HepG2 (cell line): ENCODE measurements at regions not wholly inside any gene's neighbourhood (a gene's known extent, or its start where the extent isn't known, plus 50 kb on each side); places are given as distances from the start of the nearest gene placed in this dataset.

Experiments
- ATAC-seq: fragments of 200-7000 bp; cut with Tn5 transposase; 3 replicates; pipeline ENCODE4 v1.9.1; 2020; ENCODE audit warnings: mild to moderate bottlenecking, moderate library complexity
- BruUV-seq: library from RNA; stranded (reverse); fragments of 400-500 nt; replicated peaks from 2 replicates; lab custom pipeline; 2021; lab: Mats Ljungman, UMichigan
- CTCF ChIA-PET: fragments of 300-600 bp; formaldehyde crosslinking; extraction: SDS; loops from one replicate; lab custom pipeline; 2021; ENCODE audit warnings: low total read pairs, inconsistent platforms, low intra/inter-chr PET ratio; lab: Yijun Ruan, JAX
- POLR2A ChIA-PET: fragments of 350-600 bp; sonication (Branson Sonifier 250); formaldehyde crosslinking; loops from one replicate; lab custom pipeline; 2020; ENCODE audit warnings: antibody characterized with exemption, inconsistent platforms; lab: Yijun Ruan, JAX
- DNase-seq: peaks from one replicate; pipeline ENCODE4 v3.0.0-alpha.2; 2015; ENCODE audit warnings: low spot score
- FAIRE-seq: peaks from 3 replicates; lab custom pipeline; 2011; peaks lifted over from hg19 to GRCh38; lab: Jason Lieb, UNC
- H2AFZ ChIP-seq: one replicate; pipeline ENCODE4 v1.6.1; 2011; ENCODE audit warnings: low read length, inconsistent platforms
- H3K27ac ChIP-seq: fragments of 300-600 bp; 3 replicates; pipeline ENCODE4 v1.8.0; 2011; ENCODE audit warnings: mixed run types, mild to moderate bottlenecking, mixed read lengths, low read length, inconsistent platforms; ENCODE audit not compliant: insufficient read depth; ENCODE audit errors: extremely low read length
- H3K27me3 ChIP-seq, 2 experiments: fragments of 200-600 bp in 1 of 2; 2 replicates in 1 of 2; 3 replicates in 1 of 2; pipeline versions ENCODE4 v1.6.0 to v1.8.0; 2011; ENCODE audit warnings: low read length in 2 of 2, mild to moderate bottlenecking in 2 of 2, moderate library complexity in 2 of 2, inconsistent platforms in 1 of 2; ENCODE audit not compliant: insufficient read depth in 2 of 2, control insufficient read depth in 1 of 2
- H3K36me3 ChIP-seq, 2 experiments: fragments of 200-600 bp in 1 of 2; replicated peaks in 1 of 2; 2 replicates in 1 of 2; 3 replicates in 1 of 2; pipeline versions ENCODE4 v1.5.1 to v1.8.0; 2011; ENCODE audit warnings: low read length in 2 of 2, inconsistent platforms in 1 of 2; ENCODE audit not compliant: insufficient read depth in 2 of 2, control insufficient read depth in 1 of 2
- H3K4me1 ChIP-seq: 2 replicates; pipeline ENCODE4 v1.5.1; 2012; ENCODE audit warnings: low read length, inconsistent platforms; ENCODE audit not compliant: insufficient read depth
- H3K4me2 ChIP-seq: 2 replicates; pipeline ENCODE4 v1.6.0; 2011; ENCODE audit warnings: low read depth, low read length, inconsistent platforms
- H3K4me3 ChIP-seq, 3 experiments: fragments of 200-600 bp in 1 of 3; sonication (generic), shearing (Covaris generic) in 1 of 3; replicated peaks in 1 of 3; 2 replicates each; pipeline ENCODE4 v1.5.1; 2011 to 2016; ENCODE audit warnings: low read length in 3 of 3, inconsistent platforms in 2 of 3, low read depth in 2 of 3, mild to moderate bottlenecking in 2 of 3, control low read depth in 1 of 3, mixed read lengths in 1 of 3; ENCODE audit not compliant: insufficient read depth in 1 of 3
- H3K79me2 ChIP-seq: one replicate; pipeline ENCODE4 v1.6.1; 2011; ENCODE audit warnings: low read length, inconsistent platforms; ENCODE audit not compliant: insufficient read depth
- H3K9ac ChIP-seq: 2 replicates; pipeline ENCODE4 v1.6.0; 2011; ENCODE audit warnings: mild to moderate bottlenecking, low read depth, low read length, inconsistent platforms; ENCODE audit not compliant: insufficient read depth
- H3K9me3 ChIP-seq: 2 replicates; pipeline ENCODE4 v1.5.1; 2012; ENCODE audit warnings: mild to moderate bottlenecking, low read length
- H4K20me1 ChIP-seq: 2 replicates; pipeline ENCODE4 v1.6.0; 2011; ENCODE audit warnings: inconsistent platforms, mild to moderate bottlenecking, low read length, moderate library complexity; ENCODE audit not compliant: insufficient read depth
- RXRB ChIP-seq: IDR thresholded peaks from 2 replicates; pipeline ENCODE4 v1.6.1; 2016; ENCODE audit warnings: borderline replicate concordance, missing genetic modification reagents, missing compliant biosample characterization
- SRY ChIP-seq: sonication (generic); formaldehyde crosslinking; IDR thresholded peaks from 2 replicates; pipeline ENCODE4 v1.8.0; 2022; ENCODE audit warnings: mild to moderate bottlenecking, missing genetic modification reagents
- TCF12 ChIP-seq, 2 experiments: fragments of 450-650 bp in 1 of 2; sonication (generic) in 1 of 2; formaldehyde crosslinking in 1 of 2; IDR thresholded peaks; 2 replicates each; pipeline versions ENCODE4 v1.6.1 to v1.8.0; 2017 to 2022; ENCODE audit warnings: antibody characterized with exemption in 1 of 2, mild to moderate bottlenecking in 1 of 2, missing genetic modification reagents in 1 of 2, moderate library complexity in 1 of 2
- ZNF205 ChIP-seq: IDR thresholded peaks from 2 replicates; pipeline ENCODE4 v1.6.1; 2018; ENCODE audit warnings: missing biosample characterization, missing genetic modification reagents
- ZNF331 ChIP-seq: sonication (generic); formaldehyde crosslinking; IDR thresholded peaks from 2 replicates; pipeline ENCODE4 v1.4.0; 2020; ENCODE audit warnings: missing genetic modification reagents
- WGBS: methylation state at CpG from one replicate; pipeline ENCODE4 v1.1.6; 2017; ENCODE audit warnings: low lambda C conversion rate; 5-methylcytosine and 5-hydroxymethylcytosine counted together
- in situ Hi-C: cut with HindIII; loops from 2 replicates; pipeline ENCODE4 v1.10.0; 2017; ENCODE audit warnings: low pct_unique_long_range_greater_than_20kb; ENCODE audit not compliant: extremely low pct_ligation_motif_present
- intact Hi-C: fragments of 100-400 bp; cut with micrococcal nuclease; formaldehyde crosslinking; loops from one replicate; pipeline ENCODE4 v1.10.0; 2022; ENCODE audit not compliant: unreplicated experiment
- TF ChIP-seq, protein P1 (sequence below): IDR thresholded peaks from 2 replicates; pipeline ENCODE4 v1.6.1; 2016; ENCODE audit warnings: missing biosample characterization, missing genetic modification reagents, low read depth
- TF ChIP-seq, protein P2 (sequence below): sonication (generic); formaldehyde crosslinking; conservative IDR thresholded peaks from 2 replicates; pipeline ENCODE4 v1.4.0; 2020; ENCODE audit warnings: missing genetic modification reagents
- TF ChIP-seq, protein P3 (sequence below): sonication (generic); formaldehyde crosslinking; IDR thresholded peaks from 2 replicates; pipeline ENCODE4 v1.4.0; 2020; ENCODE audit warnings: missing genetic modification reagents

DNA sequence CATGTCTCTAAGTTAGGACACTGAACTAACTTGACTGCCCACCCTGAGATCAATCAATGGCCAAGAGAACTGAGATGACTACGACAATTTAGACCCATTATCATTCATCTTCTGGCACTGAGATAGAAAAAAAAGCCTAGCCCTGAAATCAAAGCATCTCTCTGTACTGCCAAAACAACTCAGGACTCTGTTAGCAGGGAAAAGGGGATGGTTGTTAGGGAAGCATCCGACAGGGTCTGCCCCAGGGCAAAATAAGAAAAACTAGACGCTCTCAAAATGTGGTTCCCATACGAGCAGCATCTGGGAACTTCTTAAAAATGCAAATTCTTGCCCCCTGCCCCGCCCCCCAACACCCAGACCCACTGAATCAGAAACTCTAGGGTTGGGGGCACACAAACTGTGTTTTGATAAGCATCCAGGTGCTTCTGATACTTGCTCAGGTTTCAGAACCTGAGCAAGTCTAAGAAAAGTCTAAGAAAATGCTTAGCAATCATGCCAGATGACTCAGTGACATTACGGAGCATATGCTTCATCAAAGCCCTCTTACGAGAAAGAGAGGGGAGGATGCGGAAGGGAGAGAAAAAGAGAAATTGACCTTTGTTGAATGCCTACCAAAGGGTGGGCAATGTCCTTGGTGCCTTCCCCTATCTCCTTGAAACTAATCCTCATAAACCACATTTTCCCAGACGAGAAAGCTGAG is 172.8 kb upstream of the HES1 start:
- Histone ChIP-seq H3K4me1 (no peaks in the 10 kb centered on the region), H3K79me2 (no peaks in the 10 kb centered on the region), H3K9ac (no peak overlapping the region), H3K4me2 (no peak overlapping the region), H3K9me3 (no peaks in the 10 kb centered on the region), H2AFZ (no peak overlapping the region), H4K20me1 (no peaks in the 10 kb centered on the region), H3K27me3 (peaks cover 0 to 22% of the 10 kb centered on the region in 2 experiments; a peak in 3 of 5 replicates), H3K27ac (no peak overlapping the region), H3K36me3 (no peaks in the 10 kb centered on the region), H3K4me3 (no peak overlapping the region)
- no TSS peak for BruUV-seq
- no peak for DNase-seq
- in situ Hi-C loops = no loop called here
- WGBS = 24% methylated on average over 9 of the region's 9 CpGs
- no peak for ATAC-seq
- POLR2A ChIA-PET = no interaction called here
- CTCF ChIA-PET = no interaction called here
- no peak for FAIRE-seq
- no peak for TF ChIP-seq TCF12 (IDR thresholded peaks at IDR 0.05)
- TF ChIP-seq TCF12 (CRISPR knock-in tag; IDR thresholded peaks at IDR 0.05) = no peak
- TF ChIP-seq RXRB (CRISPR knock-in tag) = no peak
- no peak for TF ChIP-seq ZNF205
- TF ChIP-seq SRY (CRISPR knock-in tag) = no peak
- intact Hi-C loops = no loop called here

DNA sequence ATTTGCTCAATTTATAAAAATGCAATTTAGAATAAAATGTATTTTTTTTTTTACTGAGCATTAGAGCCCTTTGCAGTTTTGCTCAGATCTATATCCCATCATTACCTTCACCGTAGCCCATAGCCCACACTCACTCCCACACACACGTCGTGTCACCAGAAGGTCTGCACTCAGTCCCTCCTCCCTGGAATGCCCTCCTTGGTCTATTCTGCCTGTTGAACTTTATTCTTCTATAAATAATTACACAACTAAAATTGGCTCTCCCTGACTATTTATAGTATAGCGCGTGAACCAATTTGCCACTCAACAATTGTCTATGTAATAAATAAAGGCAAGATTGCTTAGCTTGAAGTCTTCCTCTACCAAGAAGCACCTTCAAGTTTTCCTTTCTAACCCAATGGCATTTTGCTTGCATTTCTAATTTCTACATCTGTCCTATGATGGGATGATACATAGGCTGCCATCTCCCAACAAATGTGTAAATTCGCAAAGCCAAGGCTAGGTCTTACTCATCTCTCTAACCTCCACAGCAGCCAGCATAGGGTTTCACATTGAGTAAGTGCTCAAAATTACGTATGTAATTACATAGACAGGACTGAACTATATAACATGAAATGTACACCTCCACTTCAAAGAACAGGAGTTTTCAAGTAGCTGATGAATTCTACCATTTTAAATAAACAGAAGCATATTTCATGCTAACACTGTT is 172.0 kb upstream of the HES1 start:
- Histone ChIP-seq H3K4me1 (no peaks in the 10 kb centered on the region), H3K27ac (no peak overlapping the region), H3K27me3 (peaks cover 0 to 20% of the 10 kb centered on the region in 2 experiments; a peak in 3 of 5 replicates), H3K9ac (no peak overlapping the region), H3K36me3 (no peaks in the 10 kb centered on the region), H3K4me3 (no peak overlapping the region), H3K79me2 (no peaks in the 10 kb centered on the region), H3K4me2 (no peak overlapping the region), H2AFZ (no peak overlapping the region), H3K9me3 (no peaks in the 10 kb centered on the region), H4K20me1 (no peaks in the 10 kb centered on the region)
- FAIRE-seq = no peak
- DNase-seq = no peak
- BruUV-seq = no TSS peak
- intact Hi-C loops (no loop called here), in situ Hi-C loops (no loop called here)
- no peak for ATAC-seq
- POLR2A ChIA-PET = no interaction called here
- 61% methylated on average over 7 of the region's 7 CpGs for WGBS
- CTCF ChIA-PET = no interaction called here
- TF ChIP-seq, protein P1, sequence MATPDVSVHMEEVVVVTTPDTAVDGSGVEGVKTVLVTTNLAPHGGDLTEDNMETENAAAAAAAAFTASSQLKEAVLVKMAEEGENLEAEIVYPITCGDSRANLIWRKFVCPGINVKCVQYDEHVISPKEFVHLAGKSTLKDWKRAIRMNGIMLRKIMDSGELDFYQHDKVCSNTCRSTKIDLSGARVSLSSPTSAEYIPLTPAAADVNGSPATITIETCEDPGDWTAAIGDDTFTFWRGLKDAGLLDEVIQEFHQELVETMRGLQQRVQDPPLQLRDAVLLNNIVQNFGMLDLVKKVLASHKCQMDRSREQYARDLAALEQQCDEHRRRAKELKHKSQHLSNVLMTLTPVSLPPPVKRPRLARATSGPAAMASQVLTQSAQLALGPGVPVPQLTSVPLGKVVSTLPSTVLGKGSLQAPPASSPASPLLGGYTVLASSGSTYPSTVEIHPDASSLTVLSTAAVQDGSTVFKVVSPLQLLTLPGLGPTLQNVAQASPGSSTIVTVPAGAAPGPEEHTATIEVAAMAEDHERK (CRISPR knock-in tag) = no peak
- TF ChIP-seq, protein P2, sequence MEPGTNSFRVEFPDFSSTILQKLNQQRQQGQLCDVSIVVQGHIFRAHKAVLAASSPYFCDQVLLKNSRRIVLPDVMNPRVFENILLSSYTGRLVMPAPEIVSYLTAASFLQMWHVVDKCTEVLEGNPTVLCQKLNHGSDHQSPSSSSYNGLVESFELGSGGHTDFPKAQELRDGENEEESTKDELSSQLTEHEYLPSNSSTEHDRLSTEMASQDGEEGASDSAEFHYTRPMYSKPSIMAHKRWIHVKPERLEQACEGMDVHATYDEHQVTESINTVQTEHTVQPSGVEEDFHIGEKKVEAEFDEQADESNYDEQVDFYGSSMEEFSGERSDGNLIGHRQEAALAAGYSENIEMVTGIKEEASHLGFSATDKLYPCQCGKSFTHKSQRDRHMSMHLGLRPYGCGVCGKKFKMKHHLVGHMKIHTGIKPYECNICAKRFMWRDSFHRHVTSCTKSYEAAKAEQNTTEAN (CRISPR knock-in tag) = no peak
- TF ChIP-seq ZNF331 = no peak
- TF ChIP-seq, protein P3, sequence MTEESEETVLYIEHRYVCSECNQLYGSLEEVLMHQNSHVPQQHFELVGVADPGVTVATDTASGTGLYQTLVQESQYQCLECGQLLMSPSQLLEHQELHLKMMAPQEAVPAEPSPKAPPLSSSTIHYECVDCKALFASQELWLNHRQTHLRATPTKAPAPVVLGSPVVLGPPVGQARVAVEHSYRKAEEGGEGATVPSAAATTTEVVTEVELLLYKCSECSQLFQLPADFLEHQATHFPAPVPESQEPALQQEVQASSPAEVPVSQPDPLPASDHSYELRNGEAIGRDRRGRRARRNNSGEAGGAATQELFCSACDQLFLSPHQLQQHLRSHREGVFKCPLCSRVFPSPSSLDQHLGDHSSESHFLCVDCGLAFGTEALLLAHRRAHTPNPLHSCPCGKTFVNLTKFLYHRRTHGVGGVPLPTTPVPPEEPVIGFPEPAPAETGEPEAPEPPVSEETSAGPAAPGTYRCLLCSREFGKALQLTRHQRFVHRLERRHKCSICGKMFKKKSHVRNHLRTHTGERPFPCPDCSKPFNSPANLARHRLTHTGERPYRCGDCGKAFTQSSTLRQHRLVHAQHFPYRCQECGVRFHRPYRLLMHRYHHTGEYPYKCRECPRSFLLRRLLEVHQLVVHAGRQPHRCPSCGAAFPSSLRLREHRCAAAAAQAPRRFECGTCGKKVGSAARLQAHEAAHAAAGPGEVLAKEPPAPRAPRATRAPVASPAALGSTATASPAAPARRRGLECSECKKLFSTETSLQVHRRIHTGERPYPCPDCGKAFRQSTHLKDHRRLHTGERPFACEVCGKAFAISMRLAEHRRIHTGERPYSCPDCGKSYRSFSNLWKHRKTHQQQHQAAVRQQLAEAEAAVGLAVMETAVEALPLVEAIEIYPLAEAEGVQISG (CRISPR knock-in tag) = no peak
